GM12878 (cell line): ENCODE measurements at regions not wholly inside any gene's neighbourhood (a gene's known extent, or its start where the extent isn't known, plus 50 kb on each side); places are given as distances from the start of the nearest gene placed in this dataset.

ENCODE experiments used
- ATAC-seq: fragments of 200-7000 bp; cut with Tn5 transposase; 3 replicates; pipeline ENCODE4 v1.9.1; 2020; ENCODE audit warnings: mild to moderate bottlenecking, moderate library complexity
- BruUV-seq: library from RNA; stranded (reverse); fragments of 400-500 nt; replicated peaks from 2 replicates; lab custom pipeline; 2021; lab: Mats Ljungman, UMichigan
- CTCF ChIA-PET: fragments of 300-600 bp; sonication (Branson Sonifier 250); formaldehyde crosslinking; extraction: SDS; loops from one replicate; lab custom pipeline; 2021; ENCODE audit warnings: inconsistent platforms; lab: Yijun Ruan, JAX
- POLR2A ChIA-PET: fragments of 350-600 bp; formaldehyde crosslinking; extraction: SDS; loops from one replicate; lab custom pipeline; 2021; ENCODE audit warnings: inconsistent platforms; lab: Charles Lee
- RAD21 ChIA-PET: fragments of 300-600 bp; sonication (Branson Sonifier 250); formaldehyde crosslinking; loops from one replicate; lab custom pipeline; 2023; ENCODE audit warnings: antibody characterized with exemption; ENCODE audit not compliant: unreplicated experiment; lab: Charles Lee
- SMC1A ChIA-PET: fragments of 300-600 bp; sonication (Branson Sonifier 250); formaldehyde crosslinking; loops from one replicate; lab custom pipeline; 2023; ENCODE audit not compliant: unreplicated experiment, uncharacterized antibody; lab: Charles Lee
- DNase-seq: peaks from one replicate; pipeline ENCODE4 v3.0.0-alpha.2; 2011; ENCODE audit warnings: low read depth, low spot score
- FAIRE-seq: peaks from 3 replicates; lab custom pipeline; 2011; peaks lifted over from hg19 to GRCh38; lab: Jason Lieb, UNC
- H2AFZ ChIP-seq: 2 replicates; pipeline ENCODE4 v1.6.0; 2011; ENCODE audit warnings: low read depth, low read length, control low read depth; ENCODE audit not compliant: control insufficient read depth
- H3K27ac ChIP-seq: 2 replicates; pipeline ENCODE4 v1.5.1; 2011; ENCODE audit warnings: control low read depth; ENCODE audit not compliant: control insufficient read depth, insufficient read depth
- H3K27me3 ChIP-seq, 2 experiments: replicated peaks in 1 of 2; 2 replicates each; pipeline versions ENCODE4 v1.6.0 to v1.6.1; 2011; ENCODE audit warnings: low read length in 1 of 2; ENCODE audit not compliant: control insufficient read depth in 2 of 2, insufficient read depth in 2 of 2
- H3K36me3 ChIP-seq, 2 experiments: 2 replicates each; pipeline ENCODE4 v1.5.1; 2011; ENCODE audit warnings: low read length in 1 of 2; ENCODE audit not compliant: control insufficient read depth in 2 of 2, insufficient read depth in 2 of 2
- H3K4me1 ChIP-seq: 2 replicates; pipeline ENCODE4 v1.6.1; 2011; ENCODE audit warnings: mild to moderate bottlenecking, low read length, moderate library complexity, mixed read lengths; ENCODE audit not compliant: control insufficient read depth, insufficient read depth
- H3K4me2 ChIP-seq: 2 replicates; pipeline ENCODE4 v1.6.0; 2011; ENCODE audit warnings: control low read depth; ENCODE audit not compliant: control insufficient read depth, insufficient read depth
- H3K4me3 ChIP-seq: fragments of 200-600 bp; sonication (generic); 2 replicates; pipeline ENCODE4 v1.5.1; 2016
- H3K79me2 ChIP-seq: 2 replicates; pipeline ENCODE4 v1.6.0; 2011; ENCODE audit warnings: low read length; ENCODE audit not compliant: control insufficient read depth, insufficient read depth
- H3K9ac ChIP-seq: 2 replicates; pipeline ENCODE4 v1.8.0; 2011; ENCODE audit warnings: low read length, control low read depth, mixed read lengths; ENCODE audit not compliant: control insufficient read depth, insufficient read depth
- H3K9me3 ChIP-seq: replicated peaks from 3 replicates; pipeline ENCODE4 v1.5.1; 2011; ENCODE audit warnings: mild to moderate bottlenecking, low read length; ENCODE audit not compliant: control insufficient read depth, insufficient read depth
- H4K20me1 ChIP-seq: 2 replicates; pipeline ENCODE4 v1.6.0; 2011; ENCODE audit not compliant: control insufficient read depth, insufficient read depth
- ASH2L ChIP-seq: fragments of 300-600, 200-600 bp; sonication (generic); IDR thresholded peaks from 2 replicates; pipeline ENCODE4 v1.6.1; 2017; ENCODE audit warnings: low read depth, mild to moderate bottlenecking, borderline replicate concordance
- CBFB ChIP-seq: IDR thresholded peaks from 2 replicates; pipeline ENCODE4 v1.6.1; 2016; ENCODE audit warnings: antibody characterized with exemption, low read depth
- HDGF ChIP-seq: fragments of 450-650 bp; IDR thresholded peaks from 2 replicates; pipeline ENCODE4 v1.6.1; 2016; ENCODE audit warnings: antibody characterized with exemption
- NR2F1 ChIP-seq: fragments of 450-650 bp; conservative IDR thresholded peaks from 2 replicates; pipeline ENCODE4 v1.6.1; 2017; ENCODE audit warnings: mild to moderate bottlenecking
- POLR2AphosphoS2 ChIP-seq: IDR thresholded peaks from 2 replicates; pipeline ENCODE4 v1.6.1; 2011; ENCODE audit warnings: low read depth, mild to moderate bottlenecking, low read length, improper control_type of control experiment, moderate library complexity
- SUZ12 ChIP-seq: fragments of 200-600 bp; sonication (generic); IDR thresholded peaks from one replicate; pipeline ENCODE4 v1.6.1; 2018; ENCODE audit warnings: antibody characterized with exemption, mild to moderate bottlenecking; ENCODE audit not compliant: unreplicated experiment
- TBL1XR1 ChIP-seq: IDR thresholded peaks from 2 replicates; pipeline ENCODE4 v1.6.1; 2012; ENCODE audit warnings: low read depth, low read length, improper control_type of control experiment
- WGBS: methylation state at CpG from one replicate; pipeline ENCODE4 v1.1.6; 2016; ENCODE audit warnings: low lambda C conversion rate; ENCODE audit not compliant: insufficient replicate concordance, insufficient coverage; ENCODE audit errors: missing lambda C conversion rate; 5-methylcytosine and 5-hydroxymethylcytosine counted together
- in situ Hi-C: fragments of 300-500 bp; cut with MboI; formaldehyde crosslinking; loops from 9 replicates; pipeline ENCODE4 v1.14.3; 2018; ENCODE audit warnings: mixed read lengths
- intact Hi-C: fragments of 100-400 bp; cut with micrococcal nuclease; formaldehyde crosslinking; loops from one replicate; pipeline ENCODE4 v1.14.2; 2022; ENCODE audit not compliant: unreplicated experiment
- TF ChIP-seq, protein P1 (sequence below): fragments of 450-650 bp; IDR thresholded peaks from 2 replicates; pipeline ENCODE4 v1.6.1; 2016; ENCODE audit warnings: mild to moderate bottlenecking
- TF ChIP-seq, protein P2 (sequence below): fragments of 450-650 bp; IDR thresholded peaks from 2 replicates; pipeline ENCODE4 v1.6.1; 2014; ENCODE audit warnings: mild to moderate bottlenecking

DNA sequence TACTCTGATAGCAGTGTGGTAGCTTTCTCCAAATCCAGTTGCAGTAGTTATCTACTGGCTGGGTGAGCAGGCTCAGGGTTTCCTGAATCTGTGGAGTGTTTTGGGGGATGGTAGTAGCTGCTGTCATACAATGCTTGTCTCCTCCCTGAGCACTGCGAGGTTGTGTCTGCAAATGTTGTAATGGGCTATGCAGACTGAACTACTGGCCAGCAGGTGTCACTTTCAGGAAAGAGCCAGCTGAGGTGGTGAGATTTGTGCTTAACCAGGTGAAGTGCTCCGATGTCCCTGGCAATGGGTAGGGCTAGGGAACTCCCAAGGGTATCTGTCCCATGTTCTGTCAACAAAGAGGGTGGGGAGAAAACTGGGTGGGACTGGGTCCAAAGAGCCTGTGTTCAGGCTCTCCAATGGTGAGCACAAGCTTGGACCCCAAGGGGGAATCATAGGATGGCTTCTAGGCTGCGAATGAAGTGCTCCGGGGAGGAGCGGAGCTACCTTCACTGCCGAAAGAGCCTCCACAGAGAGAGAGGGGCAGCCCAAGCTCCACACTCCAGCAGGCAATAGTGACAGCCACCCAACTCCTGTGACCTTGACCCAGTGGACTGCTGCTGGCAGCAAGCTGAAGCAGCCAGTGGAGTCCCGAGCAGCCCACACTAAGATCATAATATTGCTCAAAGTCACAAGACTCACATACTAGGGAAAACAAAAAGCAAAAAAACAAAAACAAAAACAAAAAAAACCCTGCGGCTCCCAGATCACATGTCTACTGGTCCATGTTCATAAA lies 1324.0 kb upstream of the USP15 start:
- intact Hi-C loops (no loop called here), in situ Hi-C loops (no loop called here)
- no peak overlapping the region for H2AFZ ChIP-seq
- ATAC-seq: peak; percentile 36; the same call in 2 of the 3 replicates
- H3K9me3 ChIP-seq: no peaks in the 10 kb centered on the region; the same call in 2 of the 3 replicates
- WGBS: 55% methylated on average over 7 of the region's 8 CpGs
- ChIA-PET RAD21 (no interaction called here), POLR2A (no interaction called here), SMC1A (interaction anchor here (0.8 to 1.3 kb wide), 6 partner anchors 9 to 170 kb away, joined by 3 to 5 read pairs (median 3); no protein-coding TSS in a partner anchor), CTCF (interaction anchor here (1.0 kb wide), 1 partner anchor 9 kb away, joined by 3 read pairs; no protein-coding TSS in a partner anchor)
- no peak for FAIRE-seq
- no peak overlapping the region for H3K27ac ChIP-seq
- H4K20me1 ChIP-seq: no peaks in the 10 kb centered on the region
- no peaks in the 10 kb centered on the region for H3K4me1 ChIP-seq
- H3K9ac ChIP-seq: no peak overlapping the region
- no peak overlapping the region for H3K4me3 ChIP-seq
- H3K4me2 ChIP-seq: no peak overlapping the region
- no peaks in the 10 kb centered on the region for H3K79me2 ChIP-seq
- no TSS peak for BruUV-seq
- TF ChIP-seq, protein P1, sequence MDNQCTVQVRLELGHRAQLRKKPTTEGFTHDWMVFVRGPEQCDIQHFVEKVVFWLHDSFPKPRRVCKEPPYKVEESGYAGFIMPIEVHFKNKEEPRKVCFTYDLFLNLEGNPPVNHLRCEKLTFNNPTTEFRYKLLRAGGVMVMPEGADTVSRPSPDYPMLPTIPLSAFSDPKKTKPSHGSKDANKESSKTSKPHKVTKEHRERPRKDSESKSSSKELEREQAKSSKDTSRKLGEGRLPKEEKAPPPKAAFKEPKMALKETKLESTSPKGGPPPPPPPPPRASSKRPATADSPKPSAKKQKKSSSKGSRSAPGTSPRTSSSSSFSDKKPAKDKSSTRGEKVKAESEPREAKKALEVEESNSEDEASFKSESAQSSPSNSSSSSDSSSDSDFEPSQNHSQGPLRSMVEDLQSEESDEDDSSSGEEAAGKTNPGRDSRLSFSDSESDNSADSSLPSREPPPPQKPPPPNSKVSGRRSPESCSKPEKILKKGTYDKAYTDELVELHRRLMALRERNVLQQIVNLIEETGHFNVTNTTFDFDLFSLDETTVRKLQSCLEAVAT: no peak
- TF ChIP-seq SUZ12 (no peak), POLR2AphosphoS2 (no peak), HDGF (no peak), ASH2L (no peak), CBFB (no peak), NR2F1 (no peak), TBL1XR1 (no peak)
- TF ChIP-seq, protein P2, sequence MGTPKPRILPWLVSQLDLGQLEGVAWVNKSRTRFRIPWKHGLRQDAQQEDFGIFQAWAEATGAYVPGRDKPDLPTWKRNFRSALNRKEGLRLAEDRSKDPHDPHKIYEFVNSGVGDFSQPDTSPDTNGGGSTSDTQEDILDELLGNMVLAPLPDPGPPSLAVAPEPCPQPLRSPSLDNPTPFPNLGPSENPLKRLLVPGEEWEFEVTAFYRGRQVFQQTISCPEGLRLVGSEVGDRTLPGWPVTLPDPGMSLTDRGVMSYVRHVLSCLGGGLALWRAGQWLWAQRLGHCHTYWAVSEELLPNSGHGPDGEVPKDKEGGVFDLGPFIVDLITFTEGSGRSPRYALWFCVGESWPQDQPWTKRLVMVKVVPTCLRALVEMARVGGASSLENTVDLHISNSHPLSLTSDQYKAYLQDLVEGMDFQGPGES: no peak
- DNase-seq: no peak
- H3K27me3 ChIP-seq: no peaks in the 10 kb centered on the region
- no peaks in the 10 kb centered on the region for H3K36me3 ChIP-seq
